HK-2 (cell line): ENCODE measurements at regions not wholly inside any gene's neighbourhood (a gene's known extent, or its start where the extent isn't known, plus 50 kb on each side); places are given as distances from the start of the nearest gene placed in this dataset.
"Not testable (repeated sequence)": the region's sequence is repeated elsewhere in the genome, so short reads cannot be mapped to it uniquely, and the experiment has no call there.

Source experiments
- DNase-seq: peaks from one replicate; pipeline ENCODE4 v3.0.0-alpha.2; 2018; ENCODE audit not compliant: unreplicated experiment

GRCh38 chr2:47295131-47295980, 73.8 kb upstream of the EPCAM start:
- DNase-seq, result no peak

GRCh38 chr2:47293976-47294375, 75.1 kb upstream of the EPCAM start:
- DNase-seq, result no peak

GRCh38 chr2:47288864-47289263, 80.2 kb upstream of the EPCAM start:
- no peak for DNase-seq

- no peak for DNase-seq
Measured at GRCh38 chr2:47283659-47284058, 85.5 kb upstream of the EPCAM start.

GRCh38 chr2:47282621-47283272, 86.4 kb upstream of the EPCAM start:
- DNase-seq, result no peak

- DNase-seq, result not testable (repeated sequence)
Measured at GRCh38 chr2:47279525-47279924, 89.6 kb upstream of the EPCAM start.

- no peak for DNase-seq
Measured at GRCh38 chr2:47277987-47278386, 91.1 kb upstream of the EPCAM start.

GRCh38 chr2:47277187-47277586, 91.9 kb upstream of the EPCAM start:
- DNase-seq, result no peak

GRCh38 chr2:47276061-47276460, 93.0 kb upstream of the EPCAM start:
- DNase-seq, result no peak

- no peak for DNase-seq
Measured at GRCh38 chr2:47274054-47274782, 94.9 kb upstream of the EPCAM start.

GRCh38 chr2:47272905-47273758, 96.0 kb upstream of the EPCAM start:
- no peak for DNase-seq

GRCh38 chr2:47272031-47272864, 95.9 kb upstream of the CALM2 start:
- DNase-seq, result peak; percentile 56

GRCh38 chr2:47271054-47272000, 95.0 kb upstream of the CALM2 start:
- DNase-seq, result no peak

GRCh38 chr2:47270421-47270820, 94.1 kb upstream of the CALM2 start:
- no peak for DNase-seq

- peak; percentile 91 for DNase-seq
Measured at GRCh38 chr2:47269316-47270232, 93.3 kb upstream of the CALM2 start.

GRCh38 chr2:47267711-47268086, 91.4 kb upstream of the CALM2 start:
- no peak for DNase-seq

GRCh38 chr2:47266939-47267710, 90.8 kb upstream of the CALM2 start:
- DNase-seq, result no peak

GRCh38 chr2:47265751-47266231, 89.5 kb upstream of the CALM2 start:
- no peak for DNase-seq
